Adrenal gland (tissue), 9 donors: ENCODE measurements at regions not wholly inside any gene's neighbourhood (a gene's known extent, or its start where the extent isn't known, plus 50 kb on each side); places are given as distances from the start of the nearest gene placed in this dataset.

ENCODE experiments used
- DNase-seq, 7 donors: peaks; one replicate each; pipeline ENCODE4 v3.0.0-alpha.2; 2019 to 2020
- H3K27ac ChIP-seq, 5 donors: fragments of 200-600 bp; sonication (generic) in 4 of 5; 1 replicate in 3 of 5; 2 replicates in 2 of 5; pipeline versions ENCODE4 v1.5.1 to v1.8.0; 2016 to 2020; ENCODE audit warnings: mild to moderate bottlenecking in 1 of 5
- H3K27me3 ChIP-seq: fragments of 200-600 bp; 2 replicates; pipeline ENCODE4 v1.8.0; 2021
- H3K36me3 ChIP-seq, 2 donors: fragments of 200-600 bp; replicated peaks in 1 of 2; 1 replicate in 1 of 2; 2 replicates in 1 of 2; pipeline versions ENCODE4 v1.5.1 to v1.8.0; 2018 to 2022
- H3K4me1 ChIP-seq, 2 donors: fragments of 200-600 bp; replicated peaks in 1 of 2; 1 replicate in 1 of 2; 2 replicates in 1 of 2; pipeline versions ENCODE4 v1.5.1 to v1.8.0; 2018 to 2021
- H3K4me3 ChIP-seq, 4 donors: fragments of 200-600 bp; sonication (generic) in 3 of 4; one replicate each; pipeline ENCODE4 v1.5.1; 2016 to 2018
- H3K9me3 ChIP-seq, 3 donors: fragments of 200-600 bp; sonication (generic) in 1 of 3; replicated peaks in 1 of 3; 1 replicate in 2 of 3; 2 replicates in 1 of 3; pipeline versions ENCODE4 v1.5.1 to v1.8.0; 2016 to 2021
- POLR2A ChIP-seq, 2 donors: fragments of 450-650 bp; IDR thresholded peaks; one replicate each; pipeline ENCODE4 v1.6.1; 2017; ENCODE audit warnings: antibody characterized with exemption in 2 of 2, mild to moderate bottlenecking in 2 of 2, moderate library complexity in 1 of 2
- WGBS, 4 donors: extraction: QIAGEN DNeasy Blood & Tissue Kit in 2 of 4; methylation state at CpG; one replicate each; pipeline versions ENCODE4 v1.1.5 to v1.1.7; 2013 to 2017; 5-methylcytosine and 5-hydroxymethylcytosine counted together
- intact Hi-C, 2 donors: fragments of 100-400 bp; cut with DNase I; formaldehyde crosslinking; loops; one replicate each; pipeline versions ENCODE4 v1.14.1 to v1.15.0; 2022 to 2023
- TF ChIP-seq, protein P1 (sequence below), 6 experiments: fragments of 450-650 bp in 4 of 6; fragments of 200-600 bp in 2 of 6; sonication (generic) in 1 of 6; IDR thresholded peaks; 1 replicate in 5 of 6; 2 replicates in 1 of 6; pipeline versions ENCODE4 v1.5.1 to v1.8.0; 2016 to 2021; ENCODE audit warnings: antibody characterized with exemption in 6 of 6, mild to moderate bottlenecking in 2 of 6, moderate library complexity in 1 of 6
- donor health status: healthy with polysubstance abuse.
- donor health status: Bipolar disorder and iron deficiency.
- donor health status: DM: yes; HTN: yes; CAD: no.
- donor health status: DM: no; HTN: no; CAD: no.
- donor health status: DM: no; HTN: no; CAD: no.

- Histone ChIP-seq H3K27me3 (no peaks in the 10 kb centered on the region), H3K4me1 (no peaks in the 10 kb centered on the region), H3K9me3 (no peaks in the 10 kb centered on the region), H3K27ac (no peak overlapping the region), H3K4me3 (no peak overlapping the region), H3K36me3 (no peaks in the 10 kb centered on the region)
- TF ChIP-seq POLR2A (IDR thresholded peaks at IDR 0.05) = no peak
- TF ChIP-seq, protein P1, sequence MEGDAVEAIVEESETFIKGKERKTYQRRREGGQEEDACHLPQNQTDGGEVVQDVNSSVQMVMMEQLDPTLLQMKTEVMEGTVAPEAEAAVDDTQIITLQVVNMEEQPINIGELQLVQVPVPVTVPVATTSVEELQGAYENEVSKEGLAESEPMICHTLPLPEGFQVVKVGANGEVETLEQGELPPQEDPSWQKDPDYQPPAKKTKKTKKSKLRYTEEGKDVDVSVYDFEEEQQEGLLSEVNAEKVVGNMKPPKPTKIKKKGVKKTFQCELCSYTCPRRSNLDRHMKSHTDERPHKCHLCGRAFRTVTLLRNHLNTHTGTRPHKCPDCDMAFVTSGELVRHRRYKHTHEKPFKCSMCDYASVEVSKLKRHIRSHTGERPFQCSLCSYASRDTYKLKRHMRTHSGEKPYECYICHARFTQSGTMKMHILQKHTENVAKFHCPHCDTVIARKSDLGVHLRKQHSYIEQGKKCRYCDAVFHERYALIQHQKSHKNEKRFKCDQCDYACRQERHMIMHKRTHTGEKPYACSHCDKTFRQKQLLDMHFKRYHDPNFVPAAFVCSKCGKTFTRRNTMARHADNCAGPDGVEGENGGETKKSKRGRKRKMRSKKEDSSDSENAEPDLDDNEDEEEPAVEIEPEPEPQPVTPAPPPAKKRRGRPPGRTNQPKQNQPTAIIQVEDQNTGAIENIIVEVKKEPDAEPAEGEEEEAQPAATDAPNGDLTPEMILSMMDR (IDR thresholded peaks at IDR 0.05) = no peak
- WGBS, 4 donors = 27 to 47% (median 35%) methylated on average over 10 of the region's 10 CpGs
- intact Hi-C loops = no loop called here
- no peak for DNase-seq
Observed at GRCh38 chrX:124274438-124275181, 57.9 kb upstream of the TEX13D start.

GRCh38 chrX:124275182-124275894, 57.1 kb upstream of the TEX13D start:
- DNase-seq = no peak
- intact Hi-C loops = no loop called here
- H3K36me3 ChIP-seq = no peaks in the 10 kb centered on the region
- no peak overlapping the region for H3K27ac ChIP-seq
- H3K27me3 ChIP-seq = no peaks in the 10 kb centered on the region
- WGBS, 4 donors = 53 to 75% (median 61%) methylated on average over 2 of the region's 2 CpGs
- no peak overlapping the region for H3K4me3 ChIP-seq
- H3K4me1 ChIP-seq = no peaks in the 10 kb centered on the region
- TF ChIP-seq POLR2A (IDR thresholded peaks at IDR 0.05) = no peak
- TF ChIP-seq, protein P1 (IDR thresholded peaks at IDR 0.05) = no peak
- no peaks in the 10 kb centered on the region for H3K9me3 ChIP-seq

- WGBS, 4 donors = 65 to 75% (median 69%) methylated on average over 8 of the region's 8 CpGs
- intact Hi-C loops = no loop called here
- no peak for DNase-seq
- Histone ChIP-seq H3K9me3 (no peaks in the 10 kb centered on the region), H3K27ac (no peak overlapping the region), H3K4me3 (no peak overlapping the region), H3K36me3 (no peaks in the 10 kb centered on the region), H3K27me3 (peaks cover 4% of the 10 kb centered on the region), H3K4me1 (no peaks in the 10 kb centered on the region)
- no peak for TF ChIP-seq POLR2A (IDR thresholded peaks at IDR 0.05)
- TF ChIP-seq, protein P1 (IDR thresholded peaks at IDR 0.05) = no peak
Observed at GRCh38 chrX:124280294-124280902, 52.1 kb upstream of the TEX13D start.

- no peaks in the 10 kb centered on the region for H3K9me3 ChIP-seq
- TF ChIP-seq POLR2A (IDR thresholded peaks at IDR 0.05) = no peak
- TF ChIP-seq, protein P1 (IDR thresholded peaks at IDR 0.05) = no peak
- H3K27me3 ChIP-seq = peaks cover 9% of the 10 kb centered on the region
- no peak for DNase-seq
- H3K27ac ChIP-seq = no peak overlapping the region
- intact Hi-C loops = no loop called here
- H3K4me3 ChIP-seq = no peak overlapping the region
- 52 to 82% (median 72%) methylated on average over 2 of the region's 2 CpGs for WGBS, 4 donors
- H3K4me1 ChIP-seq = no peaks in the 10 kb centered on the region
- no peaks in the 10 kb centered on the region for H3K36me3 ChIP-seq
Observed at GRCh38 chrX:124282580-124282979, 49.9 kb upstream of the TEX13D start.
